ENCODE measurements at regions not wholly inside any gene's neighbourhood (a gene's known extent, or its start where the extent isn't known, plus 50 kb on each side); places are given as distances from the start of the nearest gene placed in this dataset.

GRCh38 chr6:21420146-21420878, 173.2 kb upstream of the SOX4 start:
- TF ChIP-seq CTCF (IDR thresholded peaks at IDR 0.05) (no peak), EZH2 (IDR thresholded peaks at IDR 0.05; ENCODE audit: borderline replicate concordance, insufficient read depth, low read depth, low read length, poor library complexity, severe bottlenecking) (no peak)

All from B cell (primary cell).